A673 (cell line): ENCODE measurements at regions not wholly inside any gene's neighbourhood (a gene's known extent, or its start where the extent isn't known, plus 50 kb on each side); places are given as distances from the start of the nearest gene placed in this dataset.

Source experiments
- CTCF ChIP-seq: fragments of 300-800, 200-600 bp; sonication (generic); conservative IDR thresholded peaks from 2 replicates; pipeline ENCODE4 v1.5.1; 2017; ENCODE audit warnings: low read depth, mild to moderate bottlenecking, antibody characterized with exemption, low read length, moderate library complexity, mixed read lengths
- EZH2 ChIP-seq: fragments of 200-600 bp; sonication (generic); IDR thresholded peaks from 2 replicates; pipeline ENCODE4 v1.6.1; 2017; ENCODE audit warnings: borderline replicate concordance, low read depth, mild to moderate bottlenecking, mixed read lengths, antibody characterized with exemption, low read length; ENCODE audit not compliant: poor library complexity, severe bottlenecking

GRCh38 chr1:38336301-38336923, 289.8 kb upstream of the POU3F1 start:
- no peak for TF ChIP-seq CTCF
- no peak for TF ChIP-seq EZH2
